CD14-positive monocyte (primary cell): ENCODE measurements at regions not wholly inside any gene's neighbourhood (a gene's known extent, or its start where the extent isn't known, plus 50 kb on each side); places are given as distances from the start of the nearest gene placed in this dataset.

Experiments
- DNase-seq, 3 donors: peaks; one replicate each; pipeline ENCODE4 v3.0.0-alpha.2; 2011 to 2022
- H2AFZ ChIP-seq: 2 replicates; pipeline ENCODE4 v1.6.0; 2012; ENCODE audit warnings: mild to moderate bottlenecking, low read depth, low read length, inconsistent platforms; ENCODE audit not compliant: insufficient read depth, poor library complexity, severe bottlenecking
- H3K27ac ChIP-seq, 2 donors: 1 replicate in 1 of 2; 2 replicates in 1 of 2; pipeline ENCODE4 v1.5.1; 2012 to 2013; ENCODE audit warnings: low read length in 2 of 2, control low read depth in 1 of 2, inconsistent platforms in 1 of 2, low read depth in 1 of 2, mild to moderate bottlenecking in 1 of 2
- H3K27me3 ChIP-seq, 2 donors: one replicate each; pipeline versions ENCODE4 v1.6.0 to v1.6.1; 2011 to 2013; ENCODE audit warnings: low read length in 2 of 2; ENCODE audit not compliant: control insufficient read depth in 2 of 2, insufficient read depth in 2 of 2
- H3K36me3 ChIP-seq, 2 donors: replicated peaks in 1 of 2; 1 replicate in 1 of 2; 2 replicates in 1 of 2; pipeline versions ENCODE4 v1.5.1 to v1.6.1; 2012 to 2013; ENCODE audit warnings: low read length in 2 of 2, control low read depth in 1 of 2, inconsistent platforms in 1 of 2, mild to moderate bottlenecking in 1 of 2; ENCODE audit not compliant: insufficient read depth in 2 of 2, control insufficient read depth in 1 of 2
- H3K4me1 ChIP-seq, 2 donors: 1 replicate in 1 of 2; 2 replicates in 1 of 2; pipeline versions ENCODE4 v1.5.1 to v1.6.1; 2012 to 2013; ENCODE audit warnings: low read length in 2 of 2, control low read depth in 1 of 2, inconsistent platforms in 1 of 2, mild to moderate bottlenecking in 1 of 2, moderate library complexity in 1 of 2; ENCODE audit not compliant: insufficient read depth in 2 of 2, control insufficient read depth in 1 of 2
- H3K4me2 ChIP-seq: replicated peaks from 2 replicates; pipeline ENCODE3; 2012; ENCODE audit warnings: low read length, moderate library complexity, mild to moderate bottlenecking; ENCODE audit not compliant: poor library complexity, severe bottlenecking; ENCODE audit errors: extremely low read depth
- H3K4me3 ChIP-seq, 3 experiments: fragments of 200-600 bp in 1 of 3; sonication (generic) in 1 of 3; replicated peaks in 1 of 3; 1 replicate in 2 of 3; 2 replicates in 1 of 3; pipeline ENCODE4 v1.5.1; 2011 to 2013; ENCODE audit warnings: low read length in 3 of 3, mild to moderate bottlenecking in 3 of 3, control low read depth in 2 of 3, low read depth in 2 of 3, inconsistent platforms in 1 of 3, moderate library complexity in 1 of 3
- H3K79me2 ChIP-seq: 2 replicates; pipeline ENCODE4 v1.6.0; 2012; ENCODE audit warnings: mild to moderate bottlenecking, control low read depth, inconsistent platforms, low read length, moderate library complexity; ENCODE audit not compliant: insufficient read depth
- H3K9ac ChIP-seq: 2 replicates; pipeline ENCODE4 v1.6.0; 2017; ENCODE audit warnings: low read length, mild to moderate bottlenecking; ENCODE audit not compliant: insufficient read depth, poor library complexity, severe bottlenecking
- H3K9me3 ChIP-seq, 2 donors: replicated peaks in 1 of 2; 1 replicate in 1 of 2; 2 replicates in 1 of 2; pipeline versions ENCODE4 v1.5.1 to v1.6.1; 2012 to 2013; ENCODE audit warnings: low read length in 2 of 2, control low read depth in 1 of 2; ENCODE audit not compliant: control insufficient read depth in 1 of 2, insufficient read depth in 1 of 2
- H4K20me1 ChIP-seq: 2 replicates; pipeline ENCODE4 v1.6.0; 2012; ENCODE audit warnings: mild to moderate bottlenecking, low read length, control low read depth, moderate library complexity; ENCODE audit not compliant: insufficient read depth
- H3K27ac Mint-ChIP-seq, 7 donors: one replicate each; pipeline ENCODE4 v1.8.0; 2020; ENCODE audit warnings: mild to moderate bottlenecking in 7 of 7, mixed read lengths in 7 of 7, moderate library complexity in 6 of 7, inconsistent platforms in 2 of 7
- H3K27me3 Mint-ChIP-seq, 3 donors: one replicate each; pipeline ENCODE4 v1.8.0; 2021 to 2022; ENCODE audit warnings: low read depth in 3 of 3, mild to moderate bottlenecking in 3 of 3, mixed read lengths in 3 of 3, moderate library complexity in 3 of 3, inconsistent platforms in 1 of 3
- H3K36me3 Mint-ChIP-seq, 2 donors: one replicate each; pipeline ENCODE4 v1.8.0; 2020; ENCODE audit warnings: mixed read lengths in 2 of 2, inconsistent platforms in 1 of 2, mild to moderate bottlenecking in 1 of 2
- H3K4me1 Mint-ChIP-seq: one replicate; pipeline ENCODE4 v1.8.0; 2020; ENCODE audit warnings: mild to moderate bottlenecking, mixed read lengths
- H3K4me3 Mint-ChIP-seq, 2 donors: one replicate each; pipeline ENCODE4 v1.8.0; 2020; ENCODE audit warnings: mild to moderate bottlenecking in 2 of 2, mixed read lengths in 2 of 2, moderate library complexity in 1 of 2
- H3K9me3 Mint-ChIP-seq, 7 donors: one replicate each; pipeline ENCODE4 v1.8.0; 2020 to 2022; ENCODE audit warnings: mixed read lengths in 7 of 7, mild to moderate bottlenecking in 6 of 7, moderate library complexity in 6 of 7, inconsistent platforms in 2 of 7
- WGBS: methylation state at CpG from one replicate; pipeline ENCODE4 v1.1.5; 2013; ENCODE audit warnings: missing lambda C conversion rate; ENCODE audit not compliant: insufficient coverage; 5-methylcytosine and 5-hydroxymethylcytosine counted together
- intact Hi-C, 2 donors: fragments of 100-400 bp; cut with micrococcal nuclease; formaldehyde crosslinking; loops; one replicate each; pipeline versions ENCODE4 v1.15.0 to v1.15.1; 2023
- TF ChIP-seq, protein P1 (sequence below): fragments of 200-600 bp; IDR thresholded peaks from one replicate; pipeline ENCODE4 v1.8.0; 2022; ENCODE audit warnings: antibody characterized with exemption, mild to moderate bottlenecking

DNA sequence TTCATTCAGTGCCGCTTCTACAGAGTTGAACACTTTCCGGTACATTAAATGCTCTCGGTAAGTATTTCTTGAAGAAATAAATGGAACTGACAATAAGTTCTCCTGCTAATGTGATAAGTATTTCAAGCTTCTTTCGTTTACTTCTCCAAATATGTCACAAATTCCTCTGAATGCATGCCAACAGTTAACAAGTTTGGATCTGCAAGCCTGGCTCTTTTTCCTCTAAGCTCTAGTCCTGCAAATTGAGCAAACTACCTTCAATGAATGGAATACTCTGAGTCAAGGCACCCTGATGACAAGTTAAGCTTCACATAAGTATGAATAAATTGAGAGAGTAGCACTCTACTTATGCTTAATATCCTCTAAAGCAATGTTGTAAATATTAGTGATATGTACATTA, 403.6 kb downstream of the PDGFC start:
- Histone ChIP-seq H2AFZ (no peak overlapping the region), H3K27ac (no peak overlapping the region), H3K79me2 (no peaks in the 10 kb centered on the region), H3K9me3 (no peaks in the 10 kb centered on the region), H3K4me1 (no peaks in the 10 kb centered on the region), H4K20me1 (no peaks in the 10 kb centered on the region), H3K4me3 (no peak overlapping the region), H3K9ac (no peak overlapping the region), H3K36me3 (no peaks in the 10 kb centered on the region), H3K4me2 (no peak overlapping the region), H3K27me3 (no peaks in the 10 kb centered on the region)
- Mint-ChIP-seq H3K4me3 (no peak overlapping the region), H3K27ac (no peak overlapping the region), H3K36me3 (no peaks in the 10 kb centered on the region), H3K4me1 (no peaks in the 10 kb centered on the region), H3K27me3 (no peaks in the 10 kb centered on the region), H3K9me3 (peaks cover 0 to 3% (median 0%) of the 10 kb centered on the region in 7 donors)
- TF ChIP-seq, protein P1, sequence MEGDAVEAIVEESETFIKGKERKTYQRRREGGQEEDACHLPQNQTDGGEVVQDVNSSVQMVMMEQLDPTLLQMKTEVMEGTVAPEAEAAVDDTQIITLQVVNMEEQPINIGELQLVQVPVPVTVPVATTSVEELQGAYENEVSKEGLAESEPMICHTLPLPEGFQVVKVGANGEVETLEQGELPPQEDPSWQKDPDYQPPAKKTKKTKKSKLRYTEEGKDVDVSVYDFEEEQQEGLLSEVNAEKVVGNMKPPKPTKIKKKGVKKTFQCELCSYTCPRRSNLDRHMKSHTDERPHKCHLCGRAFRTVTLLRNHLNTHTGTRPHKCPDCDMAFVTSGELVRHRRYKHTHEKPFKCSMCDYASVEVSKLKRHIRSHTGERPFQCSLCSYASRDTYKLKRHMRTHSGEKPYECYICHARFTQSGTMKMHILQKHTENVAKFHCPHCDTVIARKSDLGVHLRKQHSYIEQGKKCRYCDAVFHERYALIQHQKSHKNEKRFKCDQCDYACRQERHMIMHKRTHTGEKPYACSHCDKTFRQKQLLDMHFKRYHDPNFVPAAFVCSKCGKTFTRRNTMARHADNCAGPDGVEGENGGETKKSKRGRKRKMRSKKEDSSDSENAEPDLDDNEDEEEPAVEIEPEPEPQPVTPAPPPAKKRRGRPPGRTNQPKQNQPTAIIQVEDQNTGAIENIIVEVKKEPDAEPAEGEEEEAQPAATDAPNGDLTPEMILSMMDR: no peak
- intact Hi-C loops: no loop called here
- no CpG with 5 or more reads among the region's 4 CpGs for WGBS
- DNase-seq: no peak

DNA sequence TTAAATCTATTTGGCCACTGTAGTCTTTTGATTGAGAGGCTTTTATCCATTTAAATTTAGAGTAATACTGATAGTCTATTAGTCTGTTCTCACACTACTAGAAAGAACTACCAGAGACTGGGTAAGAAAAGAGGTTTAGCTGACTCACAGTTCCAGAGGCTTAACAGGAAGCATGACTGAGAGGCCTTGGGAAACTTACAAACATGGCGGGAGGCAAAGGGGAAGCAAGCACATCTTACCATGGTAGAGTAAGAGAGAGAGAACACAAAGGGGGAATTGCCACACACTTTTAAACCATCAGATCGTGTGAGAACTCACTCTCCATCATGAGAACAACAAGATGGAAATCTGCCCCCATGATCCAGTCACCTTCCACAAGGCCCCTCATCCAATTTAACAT, 410.9 kb downstream of the PDGFC start:
- Mint-ChIP-seq H3K27ac (no peak overlapping the region), H3K9me3 (peaks cover 4 to 18% (median 9%) of the 10 kb centered on the region in 7 donors), H3K4me1 (no peaks in the 10 kb centered on the region), H3K27me3 (peaks cover 0 to 5% (median 0%) of the 10 kb centered on the region in 3 donors), H3K36me3 (no peaks in the 10 kb centered on the region), H3K4me3 (no peak overlapping the region)
- H2AFZ ChIP-seq: no peak overlapping the region
- no peaks in the 10 kb centered on the region for H3K36me3 ChIP-seq
- no peak overlapping the region for H3K27ac ChIP-seq
- TF ChIP-seq, protein P1: no peak
- DNase-seq: peak; percentile 7 to 52 (median 10)
- H3K4me3 ChIP-seq: no peak overlapping the region
- H3K4me1 ChIP-seq: no peaks in the 10 kb centered on the region
- H3K27me3 ChIP-seq: no peaks in the 10 kb centered on the region
- H3K79me2 ChIP-seq: no peaks in the 10 kb centered on the region
- H4K20me1 ChIP-seq: no peaks in the 10 kb centered on the region
- no CpG with 5 or more reads among the region's 2 CpGs for WGBS
- intact Hi-C loops: no loop called here
- no peak overlapping the region for H3K9ac ChIP-seq
- peaks cover 5 to 9% of the 10 kb centered on the region in 2 donors for H3K9me3 ChIP-seq
- H3K4me2 ChIP-seq: no peak overlapping the region
